K562 (cell line): ENCODE measurements at regions not wholly inside any gene's neighbourhood (a gene's known extent, or its start where the extent isn't known, plus 50 kb on each side); places are given as distances from the start of the nearest gene placed in this dataset.

Experiments used
- ATAC-seq: fragments of 200-7000 bp; cut with Tn5 transposase; 3 replicates; pipeline ENCODE4 v1.9.1; 2020; ENCODE audit warnings: moderate library complexity
- BruUV-seq: library from RNA; stranded (reverse); fragments of 400-500 nt; replicated peaks from 2 replicates; lab custom pipeline; 2021; lab: Mats Ljungman, UMichigan
- CTCF ChIA-PET: fragments of 300-600 bp; formaldehyde crosslinking; extraction: SDS; loops from one replicate; lab custom pipeline; 2021; ENCODE audit warnings: low intra/inter-chr PET ratio; lab: Yijun Ruan, JAX
- POLR2A ChIA-PET: fragments of 300-600, 350-650 bp; sonication (Branson Sonifier 250); formaldehyde crosslinking; extraction: SDS; loops from one replicate; lab custom pipeline; 2021; ENCODE audit warnings: antibody characterized with exemption, inconsistent platforms; lab: Yijun Ruan, JAX
- DNase-seq, 4 experiments: peaks; one replicate each; pipeline versions ENCODE4 v3.0.0 to v3.0.0-alpha.2; 2011 to 2018; ENCODE audit warnings: low spot score in 3 of 4, mixed read lengths in 3 of 4; ENCODE audit errors: extremely low read depth in 1 of 4
- FAIRE-seq: peaks from 2 replicates; lab custom pipeline; 2011; peaks lifted over from hg19 to GRCh38; lab: Jason Lieb, UNC
- H2AFZ ChIP-seq: 2 replicates; pipeline ENCODE4 v1.6.0; 2011; ENCODE audit warnings: low read depth, low read length, control low read depth, inconsistent platforms
- H3K27ac ChIP-seq: fragments of 200-600 bp; 3 replicates; pipeline ENCODE4 v1.8.0; 2011; ENCODE audit warnings: low read depth, mild to moderate bottlenecking, control low read depth, inconsistent platforms, low read length, moderate library complexity, mixed read lengths; ENCODE audit errors: extremely low read depth
- H3K27me3 ChIP-seq, 2 experiments: fragments of 300-600 bp in 1 of 2; 2 replicates in 1 of 2; 3 replicates in 1 of 2; pipeline versions ENCODE4 v1.6.0 to v1.8.0; 2011; ENCODE audit warnings: inconsistent platforms in 2 of 2, low read length in 2 of 2, mild to moderate bottlenecking in 1 of 2, mixed read lengths in 1 of 2, moderate library complexity in 1 of 2; ENCODE audit not compliant: control insufficient read depth in 2 of 2, insufficient read depth in 2 of 2
- H3K36me3 ChIP-seq: fragments of 300-600 bp; 3 replicates; pipeline ENCODE4 v1.8.0; 2011; ENCODE audit warnings: mild to moderate bottlenecking, low read length, inconsistent platforms; ENCODE audit not compliant: control insufficient read depth, insufficient read depth
- H3K4me1 ChIP-seq, 2 experiments: fragments of 200-600 bp in 1 of 2; replicated peaks in 1 of 2; 2 replicates in 1 of 2; 3 replicates in 1 of 2; pipeline versions ENCODE4 v1.5.1 to v1.8.0; 2011; ENCODE audit warnings: inconsistent platforms in 2 of 2, low read length in 2 of 2, mild to moderate bottlenecking in 1 of 2, mixed read lengths in 1 of 2, moderate library complexity in 1 of 2; ENCODE audit not compliant: control insufficient read depth in 2 of 2, insufficient read depth in 2 of 2
- H3K4me2 ChIP-seq: 2 replicates; pipeline ENCODE4 v1.6.1; 2011; ENCODE audit warnings: low read length, control low read depth, inconsistent platforms, mixed read lengths; ENCODE audit not compliant: insufficient read depth
- H3K4me3 ChIP-seq: fragments of 200-600 bp; sonication (generic), shearing (Covaris generic); 2 replicates; pipeline ENCODE4 v1.5.1; 2016; ENCODE audit warnings: control low read depth, inconsistent platforms
- H3K79me2 ChIP-seq: fragments of 200-600 bp; 3 replicates; pipeline ENCODE4 v1.8.0; 2011; ENCODE audit warnings: low read length, inconsistent platforms; ENCODE audit not compliant: control insufficient read depth, insufficient read depth
- H3K9ac ChIP-seq, 2 experiments: 2 replicates each; pipeline versions ENCODE4 v1.6.0 to v1.6.1; 2011; ENCODE audit warnings: low read depth in 2 of 2, low read length in 2 of 2, control low read depth in 1 of 2, inconsistent platforms in 1 of 2, mild to moderate bottlenecking in 1 of 2, mixed read lengths in 1 of 2; ENCODE audit not compliant: insufficient read depth in 1 of 2
- H3K9me1 ChIP-seq: one replicate; pipeline ENCODE4 v1.6.0; 2011; ENCODE audit warnings: inconsistent platforms, mild to moderate bottlenecking, low read length, moderate library complexity; ENCODE audit not compliant: control insufficient read depth, insufficient read depth
- H3K9me3 ChIP-seq: replicated peaks from 2 replicates; pipeline ENCODE4 v1.5.1; 2011; ENCODE audit warnings: low read depth, low read length, inconsistent platforms; ENCODE audit not compliant: control insufficient read depth, insufficient read depth
- H4K20me1 ChIP-seq: replicated peaks from 2 replicates; pipeline ENCODE4 v1.6.1; 2011; ENCODE audit warnings: low read length, inconsistent platforms, mixed read lengths; ENCODE audit not compliant: control insufficient read depth, insufficient read depth
- CCNT2 ChIP-seq: IDR thresholded peaks from 2 replicates; pipeline ENCODE4 v1.6.1; 2011; ENCODE audit warnings: borderline replicate concordance, low read depth, mild to moderate bottlenecking, moderate library complexity, mixed read lengths, low read length; ENCODE audit not compliant: insufficient read length; ENCODE audit errors: extremely low read depth
- CHD1 ChIP-seq: fragments of 200-600 bp; sonication (generic); IDR thresholded peaks from one replicate; pipeline ENCODE4 v1.6.1; 2012; ENCODE audit warnings: mild to moderate bottlenecking, moderate library complexity, low read length, inconsistent platforms
- FIP1L1 ChIP-seq: fragments of 200-400 bp; formaldehyde crosslinking; IDR thresholded peaks from 2 replicates; pipeline ENCODE4 v1.6.1; 2018; ENCODE audit warnings: mild to moderate bottlenecking, low read depth, low read length; ENCODE audit not compliant: poor library complexity, severe bottlenecking
- FOXO4 ChIP-seq: fragments of 450-650 bp; formaldehyde crosslinking; IDR thresholded peaks from 2 replicates; pipeline ENCODE4 v1.4.0; 2020; ENCODE audit warnings: mild to moderate bottlenecking, moderate library complexity
- HDGF ChIP-seq: fragments of 450-650 bp; IDR thresholded peaks from 2 replicates; pipeline ENCODE4 v1.6.1; 2016
- MBD1 ChIP-seq: fragments of 250-450 bp; sonication (Bioruptor Pico); IDR thresholded peaks from 2 replicates; pipeline ENCODE4 v1.8.0; 2022; ENCODE audit warnings: inconsistent platforms
- MED1 ChIP-seq: sonication (generic); formaldehyde crosslinking; IDR thresholded peaks from 2 replicates; pipeline ENCODE4 v1.8.1; 2023; ENCODE audit warnings: missing genetic modification reagents, borderline replicate concordance
- RBFOX2 ChIP-seq: fragments of 200-400 bp; formaldehyde crosslinking; IDR thresholded peaks from 2 replicates; pipeline ENCODE4 v1.6.1; 2017; ENCODE audit warnings: low read depth, mild to moderate bottlenecking, low read length, moderate library complexity
- STAT5B ChIP-seq: fragments of 250-450 bp; sonication (Bioruptor Pico); IDR thresholded peaks from 2 replicates; pipeline ENCODE4 v1.8.0; 2021; ENCODE audit warnings: mild to moderate bottlenecking, inconsistent platforms
- ZNF124 ChIP-seq: sonication (generic); formaldehyde crosslinking; IDR thresholded peaks from 2 replicates; pipeline ENCODE4 v1.8.1; 2022; ENCODE audit warnings: missing genetic modification reagents
- ZNF146 ChIP-seq: IDR thresholded peaks from one replicate; pipeline ENCODE4 v1.6.1; 2018; ENCODE audit warnings: missing compliant biosample characterization; ENCODE audit not compliant: unreplicated experiment
- ZNF212 ChIP-seq: fragments of 450-650 bp; formaldehyde crosslinking; IDR thresholded peaks from 2 replicates; pipeline ENCODE4 v1.4.0; 2020; ENCODE audit warnings: mild to moderate bottlenecking
- ZNF668 ChIP-seq: fragments of 250-450 bp; sonication (Bioruptor Pico); IDR thresholded peaks from 2 replicates; pipeline ENCODE4 v1.8.0; 2022; ENCODE audit warnings: mild to moderate bottlenecking, inconsistent platforms
- WGBS: fragments of 100-300 bp; shearing (Covaris generic); methylation state at CpG from one replicate; pipeline ENCODE4 v1.1.6; 2016; ENCODE audit warnings: low coverage, mixed read lengths; ENCODE audit not compliant: insufficient coverage; ENCODE audit errors: missing lambda C conversion rate; 5-methylcytosine and 5-hydroxymethylcytosine counted together
- in situ Hi-C: fragments of 300-500 bp; cut with MboI; formaldehyde crosslinking; loops from 4 replicates; pipeline ENCODE4 v1.15.0; 2018; ENCODE audit warnings: inconsistent platforms, mixed read lengths
- intact Hi-C: fragments of 100-400 bp; cut with micrococcal nuclease; formaldehyde crosslinking; loops from 2 replicates; pipeline ENCODE4 v1.14.2; 2022
- TF ChIP-seq, protein P1 (sequence below): sonication (generic); formaldehyde crosslinking; IDR thresholded peaks from 2 replicates; pipeline ENCODE4 v1.8.0; 2022; ENCODE audit warnings: mild to moderate bottlenecking, missing genetic modification reagents, borderline replicate concordance
- TF ChIP-seq, protein P2 (sequence below): fragments of 450-650 bp; formaldehyde crosslinking; IDR thresholded peaks from 2 replicates; pipeline ENCODE4 v1.4.0; 2022; ENCODE audit warnings: missing genetic modification characterization

DNA sequence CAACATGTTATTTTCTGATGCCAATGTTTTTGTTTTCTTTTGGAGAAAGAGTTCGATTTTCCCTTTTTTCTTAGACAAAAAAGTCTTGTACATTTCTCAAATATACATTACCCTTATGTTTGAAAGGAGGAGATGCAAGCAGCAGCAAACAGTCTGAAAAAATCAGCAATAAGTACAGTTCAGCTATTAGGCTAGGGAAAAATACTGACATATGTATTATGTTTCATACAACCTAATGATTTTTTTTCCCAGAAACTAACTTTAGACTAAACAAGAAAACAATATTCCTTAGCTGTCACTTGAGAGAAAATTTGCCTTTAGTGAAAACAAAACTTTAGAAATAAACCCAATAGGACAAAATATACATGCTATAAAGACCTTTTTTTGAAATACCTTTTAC, 1223.5 kb downstream of the SLITRK1 start (continued):
- TF ChIP-seq MBD1 (no peak), ZNF212 (CRISPR knock-in tag) (no peak), ZNF124 (CRISPR knock-in tag) (no peak), RBFOX2 (no peak), CCNT2 (no peak)

DNA sequence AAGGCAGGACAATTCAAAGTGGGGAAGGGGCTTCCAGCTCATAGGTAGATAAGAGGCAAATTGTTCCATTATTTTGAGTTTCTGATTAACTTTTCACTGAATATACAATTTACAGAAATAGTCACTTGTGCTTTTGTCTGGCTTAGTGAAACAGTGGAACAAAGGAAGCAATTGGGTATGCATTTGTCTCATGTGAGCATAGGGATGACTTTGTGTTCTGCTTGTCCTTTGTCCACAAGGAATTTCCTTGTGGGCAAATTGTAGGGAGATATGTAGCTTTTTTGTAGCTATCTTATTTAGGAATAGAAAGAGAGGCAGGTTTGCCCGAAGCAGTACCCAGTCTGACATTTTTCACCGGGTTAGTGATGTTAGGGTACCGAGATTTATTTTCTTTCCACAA, 1224.8 kb downstream of the SLITRK1 start:
- POLR2A ChIA-PET = no interaction called here
- TF ChIP-seq MED1 (no peak), CHD1 (no peak), FOXO4 (no peak), HDGF (no peak), ZNF668 (no peak), ZNF146 (CRISPR knock-in tag) (no peak), STAT5B (CRISPR knock-in tag) (no peak), FIP1L1 (no peak)
- TF ChIP-seq, protein P1, sequence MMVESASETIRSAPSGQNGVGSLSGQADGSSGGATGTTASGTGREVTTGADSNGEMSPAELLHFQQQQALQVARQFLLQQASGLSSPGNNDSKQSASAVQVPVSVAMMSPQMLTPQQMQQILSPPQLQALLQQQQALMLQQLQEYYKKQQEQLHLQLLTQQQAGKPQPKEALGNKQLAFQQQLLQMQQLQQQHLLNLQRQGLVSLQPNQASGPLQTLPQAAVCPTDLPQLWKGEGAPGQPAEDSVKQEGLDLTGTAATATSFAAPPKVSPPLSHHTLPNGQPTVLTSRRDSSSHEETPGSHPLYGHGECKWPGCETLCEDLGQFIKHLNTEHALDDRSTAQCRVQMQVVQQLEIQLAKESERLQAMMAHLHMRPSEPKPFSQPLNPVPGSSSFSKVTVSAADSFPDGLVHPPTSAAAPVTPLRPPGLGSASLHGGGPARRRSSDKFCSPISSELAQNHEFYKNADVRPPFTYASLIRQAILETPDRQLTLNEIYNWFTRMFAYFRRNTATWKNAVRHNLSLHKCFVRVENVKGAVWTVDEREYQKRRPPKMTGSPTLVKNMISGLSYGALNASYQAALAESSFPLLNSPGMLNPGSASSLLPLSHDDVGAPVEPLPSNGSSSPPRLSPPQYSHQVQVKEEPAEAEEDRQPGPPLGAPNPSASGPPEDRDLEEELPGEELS (CRISPR knock-in tag) = no peak
- TF ChIP-seq, protein P2, sequence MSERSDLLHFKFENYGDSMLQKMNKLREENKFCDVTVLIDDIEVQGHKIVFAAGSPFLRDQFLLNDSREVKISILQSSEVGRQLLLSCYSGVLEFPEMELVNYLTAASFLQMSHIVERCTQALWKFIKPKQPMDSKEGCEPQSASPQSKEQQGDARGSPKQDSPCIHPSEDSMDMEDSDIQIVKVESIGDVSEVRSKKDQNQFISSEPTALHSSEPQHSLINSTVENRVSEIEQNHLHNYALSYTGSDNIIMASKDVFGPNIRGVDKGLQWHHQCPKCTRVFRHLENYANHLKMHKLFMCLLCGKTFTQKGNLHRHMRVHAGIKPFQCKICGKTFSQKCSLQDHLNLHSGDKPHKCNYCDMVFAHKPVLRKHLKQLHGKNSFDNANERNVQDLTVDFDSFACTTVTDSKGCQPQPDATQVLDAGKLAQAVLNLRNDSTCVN = no peak

More for the DNA sequence above, 1224.8 kb downstream of the SLITRK1 start:
- no peaks in the 10 kb centered on the region for H3K9me3 ChIP-seq
- intact Hi-C loops = no loop called here
- H3K27me3 ChIP-seq = no peaks in the 10 kb centered on the region
- H3K4me3 ChIP-seq = no peak overlapping the region
- H2AFZ ChIP-seq = no peak overlapping the region
- in situ Hi-C loops = no loop called here
- WGBS = 0% methylated on average over 3 of the region's 3 CpGs
- ATAC-seq = no peak
- H3K4me1 ChIP-seq = no peaks in the 10 kb centered on the region
- BruUV-seq = no TSS peak
- H3K79me2 ChIP-seq = no peaks in the 10 kb centered on the region
- no peak for DNase-seq
- no peak overlapping the region for H3K9ac ChIP-seq
- H3K27ac ChIP-seq = no peak overlapping the region
- H3K36me3 ChIP-seq = no peaks in the 10 kb centered on the region
- FAIRE-seq = no peak
- CTCF ChIA-PET = no interaction called here
- no peak overlapping the region for H3K4me2 ChIP-seq
- no peaks in the 10 kb centered on the region for H4K20me1 ChIP-seq
- no peaks in the 10 kb centered on the region for H3K9me1 ChIP-seq
